Ishikawa (cell line): ENCODE measurements at regions not wholly inside any gene's neighbourhood (a gene's known extent, or its start where the extent isn't known, plus 50 kb on each side); places are given as distances from the start of the nearest gene placed in this dataset.

ENCODE experiments used
- CEBPB ChIP-seq: IDR thresholded peaks from 2 replicates; pipeline ENCODE4 v1.6.1; 2012
- CREB1 ChIP-seq: IDR thresholded peaks from 2 replicates; pipeline ENCODE4 v1.6.1; 2012; ENCODE audit warnings: low read depth
- EGR1 ChIP-seq: IDR thresholded peaks from 2 replicates; pipeline ENCODE4 v1.6.1; 2012
- EP300 ChIP-seq: IDR thresholded peaks from 2 replicates; pipeline ENCODE4 v1.6.1; 2012; ENCODE audit warnings: borderline replicate concordance
- FOXM1 ChIP-seq: IDR thresholded peaks from 2 replicates; pipeline ENCODE4 v1.6.1; 2012; ENCODE audit warnings: low read depth, borderline replicate concordance
- NFIC ChIP-seq: IDR thresholded peaks from 2 replicates; pipeline ENCODE4 v1.6.1; 2012
- RAD21 ChIP-seq: IDR thresholded peaks from 2 replicates; pipeline ENCODE4 v1.6.1; 2012; ENCODE audit warnings: low read depth
- TAF1 ChIP-seq: IDR thresholded peaks from 2 replicates; pipeline ENCODE4 v1.6.1; 2012; ENCODE audit warnings: low read depth, mild to moderate bottlenecking
- TCF12 ChIP-seq: IDR thresholded peaks from 2 replicates; pipeline ENCODE4 v1.6.1; 2012; ENCODE audit warnings: low read depth
- TEAD4 ChIP-seq: IDR thresholded peaks from 2 replicates; pipeline ENCODE4 v1.6.1; 2012
- YY1 ChIP-seq: IDR thresholded peaks from 2 replicates; pipeline ENCODE4 v1.6.1; 2012; ENCODE audit warnings: low read depth
- ZBTB7A ChIP-seq: IDR thresholded peaks from 2 replicates; pipeline ENCODE4 v1.6.1; 2012; ENCODE audit warnings: low read depth
- TF ChIP-seq, protein P1 (sequence below): IDR thresholded peaks from 2 replicates; pipeline ENCODE4 v1.6.1; 2012; ENCODE audit warnings: low read depth, mild to moderate bottlenecking
- TF ChIP-seq, protein P2 (sequence below): IDR thresholded peaks from 2 replicates; pipeline ENCODE4 v1.6.1; 2012
- TF ChIP-seq, protein P3 (sequence below): IDR thresholded peaks from 2 replicates; pipeline ENCODE4 v1.6.1; 2012

DNA sequence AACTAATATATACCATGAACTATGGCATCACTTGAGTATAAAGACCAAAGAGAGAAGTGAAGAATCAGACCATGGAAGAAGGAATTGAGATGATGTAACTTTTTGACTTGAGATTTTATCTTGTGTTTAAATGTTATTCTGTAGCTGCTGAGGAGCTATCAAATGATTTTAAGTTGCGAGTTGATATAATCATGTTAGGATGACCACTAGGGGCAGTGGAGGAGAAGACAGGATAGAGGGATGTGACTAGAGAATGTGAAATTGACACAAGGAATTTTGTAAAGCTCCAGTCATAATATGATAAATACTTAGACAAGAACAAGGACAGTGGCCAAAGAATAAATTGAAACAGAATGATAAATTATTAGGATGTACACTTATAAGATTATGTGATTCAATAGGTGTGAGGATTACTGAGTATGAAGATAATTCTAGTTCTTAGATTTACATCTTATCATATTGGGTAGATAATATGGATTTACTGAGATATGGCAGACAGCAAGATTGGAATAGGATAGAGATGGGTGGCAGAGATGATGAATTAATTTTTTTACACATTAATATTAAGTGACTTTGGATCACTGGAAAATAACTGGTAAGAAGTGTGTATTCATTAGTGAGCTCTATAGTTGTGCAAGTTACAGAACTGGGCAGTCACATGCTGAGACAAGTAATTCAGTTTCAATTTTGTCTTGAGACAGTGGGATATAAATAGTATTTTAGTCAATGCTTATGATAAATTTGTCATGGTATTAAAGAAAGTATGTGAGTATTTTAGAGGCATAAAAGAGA lies 816.0 kb upstream of the PCDH10 start:
- no peak for TF ChIP-seq YY1
- TF ChIP-seq, protein P1, sequence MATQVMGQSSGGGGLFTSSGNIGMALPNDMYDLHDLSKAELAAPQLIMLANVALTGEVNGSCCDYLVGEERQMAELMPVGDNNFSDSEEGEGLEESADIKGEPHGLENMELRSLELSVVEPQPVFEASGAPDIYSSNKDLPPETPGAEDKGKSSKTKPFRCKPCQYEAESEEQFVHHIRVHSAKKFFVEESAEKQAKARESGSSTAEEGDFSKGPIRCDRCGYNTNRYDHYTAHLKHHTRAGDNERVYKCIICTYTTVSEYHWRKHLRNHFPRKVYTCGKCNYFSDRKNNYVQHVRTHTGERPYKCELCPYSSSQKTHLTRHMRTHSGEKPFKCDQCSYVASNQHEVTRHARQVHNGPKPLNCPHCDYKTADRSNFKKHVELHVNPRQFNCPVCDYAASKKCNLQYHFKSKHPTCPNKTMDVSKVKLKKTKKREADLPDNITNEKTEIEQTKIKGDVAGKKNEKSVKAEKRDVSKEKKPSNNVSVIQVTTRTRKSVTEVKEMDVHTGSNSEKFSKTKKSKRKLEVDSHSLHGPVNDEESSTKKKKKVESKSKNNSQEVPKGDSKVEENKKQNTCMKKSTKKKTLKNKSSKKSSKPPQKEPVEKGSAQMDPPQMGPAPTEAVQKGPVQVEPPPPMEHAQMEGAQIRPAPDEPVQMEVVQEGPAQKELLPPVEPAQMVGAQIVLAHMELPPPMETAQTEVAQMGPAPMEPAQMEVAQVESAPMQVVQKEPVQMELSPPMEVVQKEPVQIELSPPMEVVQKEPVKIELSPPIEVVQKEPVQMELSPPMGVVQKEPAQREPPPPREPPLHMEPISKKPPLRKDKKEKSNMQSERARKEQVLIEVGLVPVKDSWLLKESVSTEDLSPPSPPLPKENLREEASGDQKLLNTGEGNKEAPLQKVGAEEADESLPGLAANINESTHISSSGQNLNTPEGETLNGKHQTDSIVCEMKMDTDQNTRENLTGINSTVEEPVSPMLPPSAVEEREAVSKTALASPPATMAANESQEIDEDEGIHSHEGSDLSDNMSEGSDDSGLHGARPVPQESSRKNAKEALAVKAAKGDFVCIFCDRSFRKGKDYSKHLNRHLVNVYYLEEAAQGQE = no peak
- no peak for TF ChIP-seq CREB1
- no peak for TF ChIP-seq EP300
- TF ChIP-seq RAD21 = peak; percentile 40
- TF ChIP-seq CEBPB = no peak
- TF ChIP-seq TCF12 = no peak

DNA sequence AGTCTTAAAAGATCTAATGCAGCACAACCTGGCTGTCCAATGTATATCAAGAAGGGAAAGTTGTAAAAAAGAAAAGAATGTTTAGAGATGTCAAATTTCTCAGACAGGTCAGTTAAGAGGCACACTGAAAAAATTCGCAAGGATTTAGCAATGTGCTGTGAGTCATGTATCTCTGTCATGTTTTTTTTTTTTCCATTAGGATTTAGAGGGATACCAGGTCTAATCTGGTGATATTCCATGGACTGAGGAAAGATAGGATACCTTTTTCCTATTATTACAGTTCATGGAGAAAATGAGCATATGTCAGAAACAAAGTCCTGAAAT lies 815.4 kb upstream of the PCDH10 start:
- TF ChIP-seq TAF1 (no peak), ZBTB7A (no peak)

DNA sequence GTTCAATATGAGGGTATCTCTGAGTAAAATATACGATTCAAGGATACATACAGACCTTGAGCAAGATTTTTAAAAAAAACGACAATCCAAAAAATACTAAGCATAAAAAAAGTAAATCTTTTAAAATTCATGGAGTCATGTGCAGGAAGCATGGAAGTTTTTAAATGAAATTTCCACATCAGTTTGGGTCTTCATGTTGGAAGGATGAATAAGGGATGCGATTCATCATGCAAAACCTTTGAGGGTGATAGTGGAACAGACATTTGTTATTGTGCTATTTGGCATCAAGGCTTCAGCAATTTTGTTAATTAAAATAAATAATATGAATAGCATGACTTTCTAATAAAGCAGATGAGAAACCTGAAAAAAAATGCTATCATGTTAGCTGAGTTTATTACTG lies 815.0 kb upstream of the PCDH10 start:
- TF ChIP-seq TAF1 (no peak), YY1 (no peak), EP300 (no peak), CEBPB (no peak)
- TF ChIP-seq, protein P1 = no peak

DNA sequence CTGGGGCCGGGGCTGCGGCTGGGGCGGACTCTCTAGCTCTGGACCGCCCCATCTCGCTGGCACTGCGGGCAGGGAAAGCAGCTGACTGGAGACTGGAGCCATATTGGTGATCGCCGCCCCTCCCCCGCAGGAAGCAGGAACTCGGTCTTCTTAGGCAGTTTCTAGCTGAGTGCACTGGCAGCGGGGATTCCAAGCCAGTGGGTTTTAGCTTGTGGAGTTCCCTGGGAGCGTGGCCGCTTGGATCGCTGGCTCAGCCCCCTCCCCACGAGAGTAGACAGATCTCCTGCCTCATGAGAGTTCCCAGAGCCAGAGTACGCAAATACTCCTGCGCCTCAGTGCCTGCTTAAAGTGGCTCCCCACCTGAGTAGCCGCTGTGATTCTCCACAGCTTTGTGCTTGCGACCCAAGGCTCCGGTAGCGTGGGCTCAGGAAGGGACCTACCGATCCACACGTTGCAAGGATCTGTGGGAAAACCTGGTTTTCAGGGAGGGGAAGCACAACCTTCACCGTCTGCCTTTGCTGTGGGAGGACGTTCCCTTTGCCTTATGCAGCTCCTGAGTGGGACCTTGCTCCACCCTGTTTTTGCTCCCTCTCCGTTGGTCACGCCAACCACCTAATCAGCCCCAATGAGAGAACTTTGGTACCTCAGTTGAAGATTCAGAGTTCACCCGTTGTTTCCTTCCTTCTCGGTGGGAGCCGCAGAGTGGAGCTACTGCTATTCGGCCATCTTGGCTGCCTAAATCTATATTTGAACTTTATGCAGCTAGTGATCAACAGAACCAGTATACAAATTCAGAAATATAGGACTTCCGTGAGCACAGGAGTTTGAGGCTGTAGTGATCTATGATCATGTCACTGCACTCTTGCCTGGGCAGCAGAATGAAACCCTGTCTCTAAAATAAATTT lies 803.9 kb upstream of the PCDH10 start:
- TF ChIP-seq CREB1 = no peak
- TF ChIP-seq, protein P2, sequence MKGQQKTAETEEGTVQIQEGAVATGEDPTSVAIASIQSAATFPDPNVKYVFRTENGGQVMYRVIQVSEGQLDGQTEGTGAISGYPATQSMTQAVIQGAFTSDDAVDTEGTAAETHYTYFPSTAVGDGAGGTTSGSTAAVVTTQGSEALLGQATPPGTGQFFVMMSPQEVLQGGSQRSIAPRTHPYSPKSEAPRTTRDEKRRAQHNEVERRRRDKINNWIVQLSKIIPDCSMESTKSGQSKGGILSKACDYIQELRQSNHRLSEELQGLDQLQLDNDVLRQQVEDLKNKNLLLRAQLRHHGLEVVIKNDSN = no peak
- TF ChIP-seq TCF12 = no peak
- no peak for TF ChIP-seq YY1
- TF ChIP-seq FOXM1 = no peak
- TF ChIP-seq TEAD4 = no peak
- TF ChIP-seq EP300 = no peak
- TF ChIP-seq NFIC = no peak
- TF ChIP-seq, protein P1 = no peak
- TF ChIP-seq RAD21 = no peak
- TF ChIP-seq EGR1 = no peak
- TF ChIP-seq, protein P3, sequence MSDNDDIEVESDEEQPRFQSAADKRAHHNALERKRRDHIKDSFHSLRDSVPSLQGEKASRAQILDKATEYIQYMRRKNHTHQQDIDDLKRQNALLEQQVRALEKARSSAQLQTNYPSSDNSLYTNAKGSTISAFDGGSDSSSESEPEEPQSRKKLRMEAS = no peak

DNA sequence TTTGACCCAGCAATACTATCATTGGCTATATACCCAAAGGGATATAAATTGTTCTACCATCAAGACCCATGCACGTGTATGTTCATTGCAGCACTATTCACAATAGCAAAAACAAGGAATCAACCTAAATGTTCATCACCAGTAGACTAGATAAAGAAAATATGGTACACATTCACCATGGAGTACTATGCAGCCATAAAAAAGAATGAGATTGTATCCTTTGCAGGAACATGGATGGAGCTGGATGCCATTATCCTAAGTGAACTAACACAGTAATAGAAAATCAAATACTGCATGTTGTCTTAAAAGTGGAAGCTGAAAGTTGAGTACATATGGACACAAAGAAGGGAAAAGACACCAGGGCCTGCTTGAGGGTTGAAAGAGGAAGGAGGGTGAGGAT lies 803.1 kb upstream of the PCDH10 start:
- TF ChIP-seq NFIC = no peak
- no peak for TF ChIP-seq TAF1
- TF ChIP-seq EP300 = no peak
- no peak for TF ChIP-seq YY1

DNA sequence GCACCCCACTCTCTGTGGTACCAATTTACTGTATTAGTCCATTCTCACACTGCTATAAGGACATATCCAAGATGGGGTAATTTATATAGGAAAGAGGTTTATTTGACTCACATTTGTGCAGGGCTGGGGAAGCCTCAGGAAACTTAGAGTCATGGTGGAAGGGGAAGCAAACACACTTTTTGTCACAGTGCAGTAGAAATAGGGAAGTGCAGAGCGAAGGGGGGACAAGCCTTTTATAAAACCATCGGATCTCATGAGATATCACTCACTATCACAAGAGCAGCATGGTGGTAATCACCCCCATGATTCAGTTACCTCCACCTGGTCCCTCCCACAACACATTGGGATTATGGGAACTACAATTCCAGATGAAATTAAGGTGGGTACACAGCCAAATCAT lies 766.9 kb upstream of the PCDH10 start:
- no peak for TF ChIP-seq FOXM1
- TF ChIP-seq CEBPB = no peak
- TF ChIP-seq, protein P1 = no peak
- no peak for TF ChIP-seq NFIC
- no peak for TF ChIP-seq TEAD4
- TF ChIP-seq RAD21 = no peak
- no peak for TF ChIP-seq YY1
- TF ChIP-seq, protein P3 = no peak
- TF ChIP-seq EGR1 = no peak
- no peak for TF ChIP-seq TAF1
- TF ChIP-seq, protein P2 = no peak
- TF ChIP-seq TCF12 = no peak
- no peak for TF ChIP-seq ZBTB7A
- no peak for TF ChIP-seq EP300
- TF ChIP-seq CREB1 = no peak
